D721Med (cell line): ENCODE measurements at regions not wholly inside any gene's neighbourhood (a gene's known extent, or its start where the extent isn't known, plus 50 kb on each side); places are given as distances from the start of the nearest gene placed in this dataset.
A peak's percentile ranks its signal among the peaks of the same experiment; 100 is the strongest.

Experiments
- DNase-seq: peaks from one replicate; pipeline ENCODE4 v3.0.0; 2011; ENCODE audit warnings: low spot score; ENCODE audit not compliant: insufficient read length
- FAIRE-seq: peaks from 2 replicates; lab custom pipeline; 2011; peaks lifted over from hg19 to GRCh38; lab: Jason Lieb, UNC
- TF ChIP-seq, protein P1 (sequence below): IDR thresholded peaks from 2 replicates; pipeline ENCODE4 v1.5.1; 2012; ENCODE audit warnings: mild to moderate bottlenecking, control low read depth; ENCODE audit not compliant: insufficient read depth; ENCODE audit errors: missing control alignments

DNA sequence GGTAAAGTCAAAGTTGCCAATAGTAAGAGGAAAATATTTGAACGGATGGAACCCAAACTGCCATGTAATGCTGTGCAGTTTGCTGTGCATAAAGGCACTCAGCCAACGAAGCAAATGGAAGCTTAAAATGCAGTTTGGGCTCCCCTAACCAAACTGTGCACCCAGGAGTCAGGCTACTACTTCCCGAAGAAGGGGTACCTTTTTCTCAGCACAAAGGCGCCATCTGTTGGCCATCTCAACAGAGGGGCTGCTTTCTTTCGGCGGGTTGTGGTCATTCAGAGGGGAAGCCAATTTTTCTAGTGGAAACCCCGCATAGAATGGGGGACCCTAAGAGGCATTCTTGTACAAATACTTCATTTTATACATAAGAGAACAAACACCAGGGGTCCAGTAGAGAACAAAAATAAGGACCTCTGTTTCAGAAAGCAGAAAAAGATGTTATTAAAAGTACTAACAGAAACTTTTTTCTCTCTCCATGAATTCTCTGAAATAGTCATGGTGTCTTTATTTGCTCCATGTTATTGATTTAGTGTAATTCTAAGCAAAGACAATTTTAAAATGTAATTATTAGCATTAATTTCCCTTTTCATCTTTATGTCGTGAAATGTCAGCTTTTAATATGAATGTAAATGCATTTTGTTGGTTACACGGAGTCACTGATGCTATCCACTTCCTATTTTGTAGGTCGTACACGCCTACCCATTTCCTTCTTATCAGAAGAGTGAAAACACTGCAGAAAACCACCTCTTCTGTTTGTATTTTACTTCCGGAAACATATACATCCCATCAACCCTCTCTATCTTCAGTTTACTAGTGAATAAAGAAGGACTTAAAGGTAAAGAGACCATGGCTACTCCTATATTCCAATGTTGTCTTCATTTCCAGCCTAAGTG, 453.3 kb downstream of the KCNJ2 start:
- no peak for FAIRE-seq
- TF ChIP-seq, protein P1, sequence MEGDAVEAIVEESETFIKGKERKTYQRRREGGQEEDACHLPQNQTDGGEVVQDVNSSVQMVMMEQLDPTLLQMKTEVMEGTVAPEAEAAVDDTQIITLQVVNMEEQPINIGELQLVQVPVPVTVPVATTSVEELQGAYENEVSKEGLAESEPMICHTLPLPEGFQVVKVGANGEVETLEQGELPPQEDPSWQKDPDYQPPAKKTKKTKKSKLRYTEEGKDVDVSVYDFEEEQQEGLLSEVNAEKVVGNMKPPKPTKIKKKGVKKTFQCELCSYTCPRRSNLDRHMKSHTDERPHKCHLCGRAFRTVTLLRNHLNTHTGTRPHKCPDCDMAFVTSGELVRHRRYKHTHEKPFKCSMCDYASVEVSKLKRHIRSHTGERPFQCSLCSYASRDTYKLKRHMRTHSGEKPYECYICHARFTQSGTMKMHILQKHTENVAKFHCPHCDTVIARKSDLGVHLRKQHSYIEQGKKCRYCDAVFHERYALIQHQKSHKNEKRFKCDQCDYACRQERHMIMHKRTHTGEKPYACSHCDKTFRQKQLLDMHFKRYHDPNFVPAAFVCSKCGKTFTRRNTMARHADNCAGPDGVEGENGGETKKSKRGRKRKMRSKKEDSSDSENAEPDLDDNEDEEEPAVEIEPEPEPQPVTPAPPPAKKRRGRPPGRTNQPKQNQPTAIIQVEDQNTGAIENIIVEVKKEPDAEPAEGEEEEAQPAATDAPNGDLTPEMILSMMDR = peak; percentile 98
- peak; percentile 20 for DNase-seq

DNA sequence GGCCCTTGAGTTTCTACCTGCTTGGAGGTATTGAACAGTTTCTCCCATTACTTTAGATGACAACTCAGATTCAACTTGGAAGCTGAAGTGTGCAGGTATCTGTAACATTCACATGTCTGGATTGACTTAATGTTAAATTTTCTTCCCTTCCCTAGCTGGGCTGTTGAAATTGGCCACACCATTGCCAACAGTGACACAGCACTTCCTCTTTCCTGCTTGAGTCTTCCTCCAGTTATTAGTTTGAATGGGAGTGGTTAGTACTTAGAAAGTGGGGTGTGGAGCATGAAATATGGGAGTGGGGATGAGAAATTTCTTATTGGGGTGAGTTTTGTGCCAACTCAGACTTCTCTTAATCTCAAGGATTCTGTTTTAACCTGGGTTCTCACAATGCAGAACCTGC, 454.9 kb downstream of the KCNJ2 start:
- TF ChIP-seq, protein P1 = no peak

DNA sequence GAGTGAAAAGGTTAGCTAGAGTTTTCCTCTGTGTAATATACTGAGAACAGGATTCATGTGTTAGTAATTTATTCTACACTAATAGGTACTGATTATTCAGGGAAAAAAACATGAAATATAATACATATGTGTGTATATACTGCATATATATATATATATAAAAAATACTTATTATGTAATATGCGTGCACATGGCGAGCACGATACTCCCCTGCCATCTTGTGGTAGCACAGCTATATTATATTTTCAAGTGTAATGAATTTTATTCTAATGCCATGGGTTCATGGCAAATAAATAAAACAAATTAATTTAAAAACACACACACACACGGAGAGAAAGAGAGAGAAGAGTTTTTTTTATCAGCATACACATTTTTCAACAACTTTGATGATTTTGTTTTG, 460.6 kb downstream of the KCNJ2 start:
- FAIRE-seq (no peak), DNase-seq (no peak)
- TF ChIP-seq, protein P1 = peak; percentile 33

More for the DNA sequence above, 454.9 kb downstream of the KCNJ2 start:
- FAIRE-seq = no peak
- DNase-seq = no peak

DNA sequence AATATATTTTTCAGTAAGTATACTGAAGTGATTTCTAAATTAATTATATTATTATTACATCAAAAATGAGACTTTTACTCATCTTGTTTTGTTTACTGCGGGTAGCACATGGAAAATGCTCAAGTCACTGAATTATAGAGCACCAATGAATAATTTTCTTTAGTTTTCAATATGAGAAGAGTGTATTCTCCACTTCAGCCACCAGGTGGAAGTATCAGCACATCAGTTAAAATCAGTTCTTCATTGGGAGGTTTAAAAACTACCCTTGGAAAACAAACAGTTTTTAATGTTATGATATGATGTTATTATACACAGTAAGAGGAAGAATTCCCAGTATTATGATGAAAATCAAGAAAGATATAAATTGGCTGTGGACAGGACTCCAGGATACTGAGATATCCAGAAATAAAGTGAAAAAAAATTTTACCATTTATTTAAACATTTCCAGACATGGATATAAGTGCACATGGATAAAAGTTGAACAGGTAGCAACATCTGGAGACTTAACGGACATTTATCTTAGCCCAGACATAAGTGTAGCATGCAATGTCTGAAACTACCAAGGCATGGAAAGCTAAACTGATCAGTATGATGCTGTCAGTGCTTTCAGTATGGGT, 467.3 kb downstream of the KCNJ2 start:
- TF ChIP-seq, protein P1 = peak; percentile 95
- FAIRE-seq = peak; percentile 70
- DNase-seq = no peak

- no peak for DNase-seq
- no peak for FAIRE-seq
- TF ChIP-seq, protein P1 = no peak
These were observed 472.7 kb downstream of the KCNJ2 start for GRCh38 chr17:70642059-70642458.

DNA sequence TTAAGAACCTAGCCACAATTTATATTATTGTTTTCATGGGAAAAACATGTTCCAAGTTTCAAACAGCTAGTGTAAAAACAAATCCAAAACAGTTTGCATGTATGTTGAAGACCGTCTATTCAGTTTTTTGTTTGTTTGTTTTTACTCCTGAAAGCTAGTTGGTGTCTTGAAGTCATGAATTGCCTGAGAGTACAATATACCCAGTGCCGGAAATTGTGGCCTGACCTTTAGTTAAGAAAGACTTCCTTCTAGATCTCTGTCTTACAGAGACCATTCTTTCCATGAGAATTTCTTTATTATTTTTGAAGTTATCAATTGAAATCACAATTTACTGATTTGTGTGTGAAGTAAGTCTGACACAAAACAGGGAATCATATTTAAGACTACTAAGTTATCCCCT, 474.8 kb downstream of the KCNJ2 start:
- TF ChIP-seq, protein P1 = no peak
- FAIRE-seq (no peak), DNase-seq (no peak)
